SK-N-SH treated with all-trans-retinoic acid at 6 μM for 48 hours (cell line): ENCODE measurements at regions not wholly inside any gene's neighbourhood (a gene's known extent, or its start where the extent isn't known, plus 50 kb on each side); places are given as distances from the start of the nearest gene placed in this dataset.

Experiments
- ATAC-seq: fragments of 200-7000 bp; cut with Tn5 transposase; 3 replicates; pipeline ENCODE4 v1.9.1; 2020; ENCODE audit warnings: mild to moderate bottlenecking, moderate library complexity
- ARNTL ChIP-seq: fragments of 450-650 bp; formaldehyde crosslinking; IDR thresholded peaks from 2 replicates; pipeline ENCODE4 v1.5.0; 2020; ENCODE audit warnings: low read depth, mild to moderate bottlenecking, moderate library complexity, borderline replicate concordance
- CSDC2 ChIP-seq: fragments of 250-450 bp; sonication (Bioruptor Pico); IDR thresholded peaks from 2 replicates; pipeline ENCODE4 v1.5.0; 2020; ENCODE audit warnings: mild to moderate bottlenecking, moderate library complexity
- ESRRG ChIP-seq: fragments of 250-450 bp; sonication (Bioruptor Pico); IDR thresholded peaks from 2 replicates; pipeline ENCODE4 v1.6.1; 2021; ENCODE audit warnings: mild to moderate bottlenecking
- ISL1 ChIP-seq: fragments of 250-450 bp; sonication (Bioruptor Pico); IDR thresholded peaks from 2 replicates; pipeline ENCODE4 v2.1.2; 2022; ENCODE audit warnings: mild to moderate bottlenecking, moderate library complexity
- OSR1 ChIP-seq: fragments of 250-450 bp; sonication (Bioruptor Pico); IDR thresholded peaks from 2 replicates; pipeline ENCODE4 v1.8.0; 2022; ENCODE audit warnings: moderate library complexity, mild to moderate bottlenecking, inconsistent platforms
- PPARA ChIP-seq: fragments of 250-450 bp; sonication (Bioruptor Pico); IDR thresholded peaks from 2 replicates; pipeline ENCODE4 v1.5.0; 2020; ENCODE audit warnings: mild to moderate bottlenecking, borderline replicate concordance
- RARB ChIP-seq: fragments of 250-450 bp; sonication (Bioruptor Pico); IDR thresholded peaks from 2 replicates; pipeline ENCODE4 v1.8.0; 2021; ENCODE audit warnings: mild to moderate bottlenecking, moderate library complexity
- TCF4 ChIP-seq: fragments of 250-450 bp; sonication (Bioruptor Pico); IDR thresholded peaks from 2 replicates; pipeline ENCODE4 v1.8.0; 2021; ENCODE audit warnings: mild to moderate bottlenecking, moderate library complexity, borderline replicate concordance
- TOX ChIP-seq: fragments of 250-450 bp; sonication (Bioruptor Pico); IDR thresholded peaks from 2 replicates; pipeline ENCODE4 v1.8.0; 2021; ENCODE audit warnings: mild to moderate bottlenecking, moderate library complexity, borderline replicate concordance
- ZC3H10 ChIP-seq: fragments of 250-450 bp; sonication (Bioruptor Pico); IDR thresholded peaks from 2 replicates; pipeline ENCODE4 v1.5.1; 2021; ENCODE audit warnings: mild to moderate bottlenecking, moderate library complexity
- ZFP3 ChIP-seq: fragments of 250-450 bp; sonication (Bioruptor Pico); IDR thresholded peaks from 2 replicates; pipeline ENCODE4 v1.5.0; 2020; ENCODE audit warnings: mild to moderate bottlenecking, moderate library complexity
- ZFP30 ChIP-seq: fragments of 450-650 bp; formaldehyde crosslinking; IDR thresholded peaks from 2 replicates; pipeline ENCODE4 v1.5.0; 2022; ENCODE audit warnings: mild to moderate bottlenecking, moderate library complexity
- ZNF565 ChIP-seq: fragments of 450-650 bp; formaldehyde crosslinking; conservative IDR thresholded peaks from 2 replicates; pipeline ENCODE4 v1.5.0; 2020; ENCODE audit warnings: low read depth, mild to moderate bottlenecking, moderate library complexity
- ZNF70 ChIP-seq: fragments of 450-650 bp; formaldehyde crosslinking; IDR thresholded peaks from 2 replicates; pipeline ENCODE4 v1.5.0; 2020; ENCODE audit warnings: mild to moderate bottlenecking, moderate library complexity
- ZNF8 ChIP-seq: fragments of 450-650 bp; formaldehyde crosslinking; IDR thresholded peaks from 2 replicates; pipeline ENCODE4 v1.5.0; 2020; ENCODE audit warnings: mild to moderate bottlenecking, moderate library complexity
- TF ChIP-seq, protein P1 (sequence below): fragments of 250-450 bp; sonication (Bioruptor Pico); IDR thresholded peaks from 2 replicates; pipeline ENCODE4 v1.5.1; 2021; ENCODE audit warnings: mild to moderate bottlenecking, moderate library complexity
- TF ChIP-seq, protein P2 (sequence below): fragments of 250-450 bp; sonication (Bioruptor Pico); IDR thresholded peaks from 2 replicates; pipeline ENCODE4 v1.5.1; 2020; ENCODE audit warnings: low read depth, mild to moderate bottlenecking, moderate library complexity
- TF ChIP-seq, protein P3 (sequence below): fragments of 250-450 bp; sonication (Bioruptor Pico); IDR thresholded peaks from 2 replicates; pipeline ENCODE4 v1.5.0; 2020; ENCODE audit warnings: mild to moderate bottlenecking, moderate library complexity
- TF ChIP-seq, protein P4 (sequence below): fragments of 250-450 bp; sonication (Bioruptor Pico); IDR thresholded peaks from 2 replicates; pipeline ENCODE4 v1.8.0; 2021; ENCODE audit warnings: low read depth, mild to moderate bottlenecking, moderate library complexity, borderline replicate concordance
- TF ChIP-seq, protein P5 (sequence below): fragments of 250-450 bp; sonication (Bioruptor Pico); IDR thresholded peaks from 2 replicates; pipeline ENCODE4 v1.8.0; 2020; ENCODE audit warnings: mild to moderate bottlenecking, moderate library complexity, borderline replicate concordance

DNA sequence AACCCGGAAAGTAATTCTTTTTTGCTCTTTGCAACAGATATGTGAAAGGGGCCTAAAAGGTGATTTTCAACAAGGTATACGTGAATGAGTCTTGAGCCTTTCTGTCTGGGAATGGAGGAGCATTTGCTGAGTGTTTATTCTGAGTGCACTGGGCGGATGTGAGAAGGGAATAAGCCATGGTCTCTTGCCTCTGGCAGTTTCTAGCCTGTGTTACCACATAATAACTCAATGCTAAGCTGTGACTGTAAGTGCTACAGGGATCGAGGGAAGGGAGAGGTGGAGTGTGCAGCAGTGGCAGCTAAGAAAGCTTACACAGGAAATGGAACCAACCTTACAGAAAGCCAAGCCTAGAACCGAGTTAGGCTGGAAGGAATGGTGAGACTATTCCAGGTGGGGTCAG is 444.3 kb downstream of the SLC4A3 start:
- no peak for ATAC-seq
- TF ChIP-seq OSR1 (CRISPR knock-in tag) (no peak), ARNTL (CRISPR knock-in tag) (no peak), ZC3H10 (CRISPR knock-in tag) (no peak), ZFP3 (CRISPR knock-in tag) (no peak), TOX (CRISPR knock-in tag) (no peak), RARB (CRISPR knock-in tag) (no peak), PPARA (CRISPR knock-in tag) (no peak), ISL1 (CRISPR knock-in tag) (no peak), ESRRG (CRISPR knock-in tag) (no peak), ZNF8 (no peak), ZNF70 (CRISPR knock-in tag) (no peak), ZFP30 (no peak)
- TF ChIP-seq, protein P1, sequence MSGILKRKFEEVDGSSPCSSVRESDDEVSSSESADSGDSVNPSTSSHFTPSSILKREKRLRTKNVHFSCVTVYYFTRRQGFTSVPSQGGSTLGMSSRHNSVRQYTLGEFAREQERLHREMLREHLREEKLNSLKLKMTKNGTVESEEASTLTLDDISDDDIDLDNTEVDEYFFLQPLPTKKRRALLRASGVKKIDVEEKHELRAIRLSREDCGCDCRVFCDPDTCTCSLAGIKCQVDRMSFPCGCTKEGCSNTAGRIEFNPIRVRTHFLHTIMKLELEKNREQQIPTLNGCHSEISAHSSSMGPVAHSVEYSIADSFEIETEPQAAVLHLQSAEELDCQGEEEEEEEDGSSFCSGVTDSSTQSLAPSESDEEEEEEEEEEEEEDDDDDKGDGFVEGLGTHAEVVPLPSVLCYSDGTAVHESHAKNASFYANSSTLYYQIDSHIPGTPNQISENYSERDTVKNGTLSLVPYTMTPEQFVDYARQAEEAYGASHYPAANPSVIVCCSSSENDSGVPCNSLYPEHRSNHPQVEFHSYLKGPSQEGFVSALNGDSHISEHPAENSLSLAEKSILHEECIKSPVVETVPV (CRISPR knock-in tag), result no peak
- TF ChIP-seq, protein P2, sequence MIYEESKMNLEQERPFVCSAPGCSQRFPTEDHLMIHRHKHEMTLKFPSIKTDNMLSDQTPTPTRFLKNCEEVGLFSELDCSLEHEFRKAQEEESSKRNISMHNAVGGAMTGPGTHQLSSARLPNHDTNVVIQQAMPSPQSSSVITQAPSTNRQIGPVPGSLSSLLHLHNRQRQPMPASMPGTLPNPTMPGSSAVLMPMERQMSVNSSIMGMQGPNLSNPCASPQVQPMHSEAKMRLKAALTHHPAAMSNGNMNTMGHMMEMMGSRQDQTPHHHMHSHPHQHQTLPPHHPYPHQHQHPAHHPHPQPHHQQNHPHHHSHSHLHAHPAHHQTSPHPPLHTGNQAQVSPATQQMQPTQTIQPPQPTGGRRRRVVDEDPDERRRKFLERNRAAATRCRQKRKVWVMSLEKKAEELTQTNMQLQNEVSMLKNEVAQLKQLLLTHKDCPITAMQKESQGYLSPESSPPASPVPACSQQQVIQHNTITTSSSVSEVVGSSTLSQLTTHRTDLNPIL, result no peak
- TF ChIP-seq, all 23 proteins: peak for 0

DNA sequence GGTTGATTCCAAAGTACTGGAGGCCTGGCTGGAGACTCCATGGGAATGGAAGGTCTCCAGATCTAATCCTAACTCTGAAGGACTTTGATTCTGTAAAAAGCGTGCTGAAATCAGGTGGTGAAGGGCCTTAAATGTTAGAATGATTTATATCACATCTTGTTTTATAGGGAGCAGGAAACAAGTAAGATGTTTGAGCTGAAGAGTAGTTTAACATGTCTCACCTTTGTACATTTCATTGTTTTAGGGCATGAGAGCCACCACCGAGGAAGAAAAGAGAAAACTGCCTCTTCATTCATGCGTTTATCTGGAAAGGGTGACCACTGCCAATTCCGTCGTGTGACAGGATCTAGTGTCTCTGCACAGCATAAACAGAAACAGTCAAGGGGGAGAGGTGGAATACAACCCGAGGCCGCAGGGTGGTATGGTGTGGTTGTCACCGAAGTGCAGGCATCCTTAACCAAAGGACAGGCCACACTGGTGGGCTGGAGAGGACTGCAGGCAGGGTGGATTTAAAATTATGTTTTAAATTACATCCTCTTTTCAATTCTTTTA is 445.3 kb downstream of the SLC4A3 start:
- no peak for ATAC-seq
- TF ChIP-seq, protein P2, result no peak
- TF ChIP-seq TCF4 (CRISPR knock-in tag) (no peak), ZNF70 (CRISPR knock-in tag) (no peak), CSDC2 (no peak), ZNF8 (no peak), RARB (CRISPR knock-in tag) (no peak), PPARA (CRISPR knock-in tag) (no peak), ZFP30 (no peak), ISL1 (CRISPR knock-in tag) (no peak), ARNTL (CRISPR knock-in tag) (no peak), ZNF565 (CRISPR knock-in tag) (no peak)
- TF ChIP-seq, protein P3, sequence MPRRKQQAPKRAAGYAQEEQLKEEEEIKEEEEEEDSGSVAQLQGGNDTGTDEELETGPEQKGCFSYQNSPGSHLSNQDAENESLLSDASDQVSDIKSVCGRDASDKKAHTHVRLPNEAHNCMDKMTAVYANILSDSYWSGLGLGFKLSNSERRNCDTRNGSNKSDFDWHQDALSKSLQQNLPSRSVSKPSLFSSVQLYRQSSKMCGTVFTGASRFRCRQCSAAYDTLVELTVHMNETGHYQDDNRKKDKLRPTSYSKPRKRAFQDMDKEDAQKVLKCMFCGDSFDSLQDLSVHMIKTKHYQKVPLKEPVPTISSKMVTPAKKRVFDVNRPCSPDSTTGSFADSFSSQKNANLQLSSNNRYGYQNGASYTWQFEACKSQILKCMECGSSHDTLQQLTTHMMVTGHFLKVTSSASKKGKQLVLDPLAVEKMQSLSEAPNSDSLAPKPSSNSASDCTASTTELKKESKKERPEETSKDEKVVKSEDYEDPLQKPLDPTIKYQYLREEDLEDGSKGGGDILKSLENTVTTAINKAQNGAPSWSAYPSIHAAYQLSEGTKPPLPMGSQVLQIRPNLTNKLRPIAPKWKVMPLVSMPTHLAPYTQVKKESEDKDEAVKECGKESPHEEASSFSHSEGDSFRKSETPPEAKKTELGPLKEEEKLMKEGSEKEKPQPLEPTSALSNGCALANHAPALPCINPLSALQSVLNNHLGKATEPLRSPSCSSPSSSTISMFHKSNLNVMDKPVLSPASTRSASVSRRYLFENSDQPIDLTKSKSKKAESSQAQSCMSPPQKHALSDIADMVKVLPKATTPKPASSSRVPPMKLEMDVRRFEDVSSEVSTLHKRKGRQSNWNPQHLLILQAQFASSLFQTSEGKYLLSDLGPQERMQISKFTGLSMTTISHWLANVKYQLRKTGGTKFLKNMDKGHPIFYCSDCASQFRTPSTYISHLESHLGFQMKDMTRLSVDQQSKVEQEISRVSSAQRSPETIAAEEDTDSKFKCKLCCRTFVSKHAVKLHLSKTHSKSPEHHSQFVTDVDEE (CRISPR knock-in tag), result no peak
- TF ChIP-seq, protein P1 (CRISPR knock-in tag), result no peak
- TF ChIP-seq, protein P4, sequence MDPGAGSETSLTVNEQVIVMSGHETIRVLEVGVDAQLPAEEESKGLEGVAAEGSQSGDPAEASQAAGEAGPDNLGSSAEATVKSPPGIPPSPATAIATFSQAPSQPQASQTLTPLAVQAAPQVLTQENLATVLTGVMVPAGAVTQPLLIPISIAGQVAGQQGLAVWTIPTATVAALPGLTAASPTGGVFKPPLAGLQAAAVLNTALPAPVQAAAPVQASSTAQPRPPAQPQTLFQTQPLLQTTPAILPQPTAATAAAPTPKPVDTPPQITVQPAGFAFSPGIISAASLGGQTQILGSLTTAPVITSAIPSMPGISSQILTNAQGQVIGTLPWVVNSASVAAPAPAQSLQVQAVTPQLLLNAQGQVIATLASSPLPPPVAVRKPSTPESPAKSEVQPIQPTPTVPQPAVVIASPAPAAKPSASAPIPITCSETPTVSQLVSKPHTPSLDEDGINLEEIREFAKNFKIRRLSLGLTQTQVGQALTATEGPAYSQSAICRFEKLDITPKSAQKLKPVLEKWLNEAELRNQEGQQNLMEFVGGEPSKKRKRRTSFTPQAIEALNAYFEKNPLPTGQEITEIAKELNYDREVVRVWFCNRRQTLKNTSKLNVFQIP (CRISPR knock-in tag), result no peak
- TF ChIP-seq, protein P5, sequence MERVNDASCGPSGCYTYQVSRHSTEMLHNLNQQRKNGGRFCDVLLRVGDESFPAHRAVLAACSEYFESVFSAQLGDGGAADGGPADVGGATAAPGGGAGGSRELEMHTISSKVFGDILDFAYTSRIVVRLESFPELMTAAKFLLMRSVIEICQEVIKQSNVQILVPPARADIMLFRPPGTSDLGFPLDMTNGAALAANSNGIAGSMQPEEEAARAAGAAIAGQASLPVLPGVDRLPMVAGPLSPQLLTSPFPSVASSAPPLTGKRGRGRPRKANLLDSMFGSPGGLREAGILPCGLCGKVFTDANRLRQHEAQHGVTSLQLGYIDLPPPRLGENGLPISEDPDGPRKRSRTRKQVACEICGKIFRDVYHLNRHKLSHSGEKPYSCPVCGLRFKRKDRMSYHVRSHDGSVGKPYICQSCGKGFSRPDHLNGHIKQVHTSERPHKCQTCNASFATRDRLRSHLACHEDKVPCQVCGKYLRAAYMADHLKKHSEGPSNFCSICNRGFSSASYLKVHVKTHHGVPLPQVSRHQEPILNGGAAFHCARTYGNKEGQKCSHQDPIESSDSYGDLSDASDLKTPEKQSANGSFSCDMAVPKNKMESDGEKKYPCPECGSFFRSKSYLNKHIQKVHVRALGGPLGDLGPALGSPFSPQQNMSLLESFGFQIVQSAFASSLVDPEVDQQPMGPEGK (CRISPR knock-in tag), result no peak
